ENCODE measurements at regions not wholly inside any gene's neighbourhood (a gene's known extent, or its start where the extent isn't known, plus 50 kb on each side); places are given as distances from the start of the nearest gene placed in this dataset.
A peak's percentile ranks its signal among the peaks of the same experiment; 100 is the strongest.

GRCh38 chr19:33928458-33928950 lies 131.8 kb downstream of the KCTD15 start:
- Mint-ChIP-seq H3K27me3 (peaks cover 11% of the 10 kb centered on the region), H3K9me3 (no peaks in the 10 kb centered on the region), H3K4me3 (no peak overlapping the region), H3K4me1 (ENCODE audit: unreplicated experiment) (no peaks in the 10 kb centered on the region), H3K27ac (no peak overlapping the region), H3K36me3 (no peaks in the 10 kb centered on the region)
- DNase-seq (ENCODE audit: extremely low spot score, unreplicated experiment): no peak
- TF ChIP-seq CTCF (conservative IDR thresholded peaks at IDR 0.05): no peak

- Mint-ChIP-seq H3K27ac (no peak overlapping the region), H3K9me3 (peaks cover 8% of the 10 kb centered on the region), H3K4me3 (no peak overlapping the region), H3K4me1 (ENCODE audit: unreplicated experiment) (no peaks in the 10 kb centered on the region), H3K36me3 (no peaks in the 10 kb centered on the region), H3K27me3 (peaks cover 3% of the 10 kb centered on the region)
- no peak for DNase-seq (ENCODE audit: extremely low spot score, unreplicated experiment)
- no peak for TF ChIP-seq CTCF (conservative IDR thresholded peaks at IDR 0.05)
These were observed 137.3 kb downstream of the KCTD15 start for GRCh38 chr19:33933931-33934330.

GRCh38 chr19:33938821-33939220 lies 142.2 kb downstream of the KCTD15 start:
- peaks cover 3% of the 10 kb centered on the region for H3K27me3 Mint-ChIP-seq
- no peak overlapping the region for H3K27ac Mint-ChIP-seq
- no peak for DNase-seq (ENCODE audit: extremely low spot score, unreplicated experiment)
- no peak overlapping the region for H3K4me3 Mint-ChIP-seq
- no peaks in the 10 kb centered on the region for H3K36me3 Mint-ChIP-seq
- H3K4me1 Mint-ChIP-seq (ENCODE audit: unreplicated experiment): no peaks in the 10 kb centered on the region
- H3K9me3 Mint-ChIP-seq: peaks cover 11% of the 10 kb centered on the region
- no peak for TF ChIP-seq CTCF (conservative IDR thresholded peaks at IDR 0.05)

- no peak overlapping the region for H3K4me3 Mint-ChIP-seq
- no peak for TF ChIP-seq CTCF (conservative IDR thresholded peaks at IDR 0.05)
- no peaks in the 10 kb centered on the region for H3K4me1 Mint-ChIP-seq (ENCODE audit: unreplicated experiment)
- no peaks in the 10 kb centered on the region for H3K36me3 Mint-ChIP-seq
- no peak overlapping the region for H3K27ac Mint-ChIP-seq
- DNase-seq (ENCODE audit: extremely low spot score, unreplicated experiment): no peak
- peaks cover 5% of the 10 kb centered on the region for H3K9me3 Mint-ChIP-seq
- H3K27me3 Mint-ChIP-seq: no peaks in the 10 kb centered on the region
These were observed 144.5 kb downstream of the KCTD15 start for GRCh38 chr19:33941133-33941532.

- no peaks in the 10 kb centered on the region for H3K36me3 Mint-ChIP-seq
- peak; percentile 54 for DNase-seq (ENCODE audit: extremely low spot score, unreplicated experiment)
- H3K9me3 Mint-ChIP-seq: peaks cover 5% of the 10 kb centered on the region
- TF ChIP-seq CTCF (conservative IDR thresholded peaks at IDR 0.05): no peak
- H3K4me1 Mint-ChIP-seq (ENCODE audit: unreplicated experiment): peaks cover 16% of the 10 kb centered on the region
- H3K4me3 Mint-ChIP-seq: no peak overlapping the region
- H3K27ac Mint-ChIP-seq: no peak overlapping the region
- H3K27me3 Mint-ChIP-seq: peaks cover 9% of the 10 kb centered on the region
These were observed 150.0 kb downstream of the KCTD15 start for GRCh38 chr19:33946535-33947264.

All from type B pancreatic cell (in vitro differentiated cells).